Cardiac fibroblast (primary cell): ENCODE measurements at regions not wholly inside any gene's neighbourhood (a gene's known extent, or its start where the extent isn't known, plus 50 kb on each side); places are given as distances from the start of the nearest gene placed in this dataset.
A peak's percentile ranks its signal among the peaks of the same experiment; 100 is the strongest.

Experiments
- DNase-seq, 2 donors: peaks; one replicate each; pipeline versions ENCODE4 v3.0.0 to v3.0.0-alpha.2; 2010; ENCODE audit warnings: low read depth in 2 of 2
- H3K4me3 ChIP-seq, 2 donors: replicated peaks in 1 of 2; 1 replicate in 1 of 2; 2 replicates in 1 of 2; pipeline ENCODE4 v1.5.1; 2011; ENCODE audit warnings: low read depth in 2 of 2, low read length in 2 of 2, mild to moderate bottlenecking in 2 of 2, moderate library complexity in 1 of 2
- TF ChIP-seq, protein P1 (sequence below): IDR thresholded peaks from one replicate; pipeline ENCODE4 v1.5.1; 2011; ENCODE audit warnings: low read depth, mild to moderate bottlenecking, low read length, inconsistent platforms

DNA sequence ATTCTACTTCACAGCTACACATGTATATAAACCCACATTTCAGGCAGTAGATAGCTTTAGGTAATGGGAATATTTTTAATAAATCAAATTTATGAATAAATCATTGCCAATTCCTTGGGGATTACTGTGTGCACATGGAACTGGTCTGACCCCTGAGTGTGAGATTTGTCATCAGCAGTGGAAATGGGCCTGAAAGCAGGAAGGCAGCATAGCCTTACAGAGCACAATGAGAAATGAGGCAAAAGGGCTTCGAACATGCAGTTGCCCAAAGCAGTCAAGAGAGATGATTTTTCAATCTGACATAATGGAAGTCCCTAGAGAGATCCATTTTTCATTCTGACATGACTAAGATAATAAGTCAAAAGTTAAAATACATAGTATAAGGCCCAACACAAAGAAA lies 599.2 kb downstream of the TUSC7 start:
- DNase-seq: no peak
- TF ChIP-seq, protein P1, sequence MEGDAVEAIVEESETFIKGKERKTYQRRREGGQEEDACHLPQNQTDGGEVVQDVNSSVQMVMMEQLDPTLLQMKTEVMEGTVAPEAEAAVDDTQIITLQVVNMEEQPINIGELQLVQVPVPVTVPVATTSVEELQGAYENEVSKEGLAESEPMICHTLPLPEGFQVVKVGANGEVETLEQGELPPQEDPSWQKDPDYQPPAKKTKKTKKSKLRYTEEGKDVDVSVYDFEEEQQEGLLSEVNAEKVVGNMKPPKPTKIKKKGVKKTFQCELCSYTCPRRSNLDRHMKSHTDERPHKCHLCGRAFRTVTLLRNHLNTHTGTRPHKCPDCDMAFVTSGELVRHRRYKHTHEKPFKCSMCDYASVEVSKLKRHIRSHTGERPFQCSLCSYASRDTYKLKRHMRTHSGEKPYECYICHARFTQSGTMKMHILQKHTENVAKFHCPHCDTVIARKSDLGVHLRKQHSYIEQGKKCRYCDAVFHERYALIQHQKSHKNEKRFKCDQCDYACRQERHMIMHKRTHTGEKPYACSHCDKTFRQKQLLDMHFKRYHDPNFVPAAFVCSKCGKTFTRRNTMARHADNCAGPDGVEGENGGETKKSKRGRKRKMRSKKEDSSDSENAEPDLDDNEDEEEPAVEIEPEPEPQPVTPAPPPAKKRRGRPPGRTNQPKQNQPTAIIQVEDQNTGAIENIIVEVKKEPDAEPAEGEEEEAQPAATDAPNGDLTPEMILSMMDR: no peak
- H3K4me3 ChIP-seq: no peak overlapping the region

DNA sequence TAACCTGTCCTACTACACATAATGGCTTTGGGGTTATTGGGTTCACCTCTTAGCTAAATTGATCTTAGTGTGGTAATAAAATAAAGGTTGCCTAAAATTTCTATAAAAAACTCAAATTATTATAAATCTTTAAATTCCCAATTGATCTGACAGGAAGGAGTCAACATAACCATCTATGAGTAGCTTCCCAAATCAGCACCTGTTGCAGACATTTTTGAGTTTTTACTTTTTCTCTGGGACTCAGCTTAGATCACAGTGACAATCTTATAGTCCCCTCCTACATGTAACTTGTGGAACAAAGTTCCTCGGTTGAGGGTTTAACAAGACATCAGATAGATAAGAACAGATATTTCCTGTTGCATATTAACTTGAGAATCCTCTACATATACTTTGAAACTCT lies 601.0 kb downstream of the TUSC7 start:
- TF ChIP-seq, protein P1: no peak
- no peak overlapping the region for H3K4me3 ChIP-seq
- DNase-seq: no peak

DNA sequence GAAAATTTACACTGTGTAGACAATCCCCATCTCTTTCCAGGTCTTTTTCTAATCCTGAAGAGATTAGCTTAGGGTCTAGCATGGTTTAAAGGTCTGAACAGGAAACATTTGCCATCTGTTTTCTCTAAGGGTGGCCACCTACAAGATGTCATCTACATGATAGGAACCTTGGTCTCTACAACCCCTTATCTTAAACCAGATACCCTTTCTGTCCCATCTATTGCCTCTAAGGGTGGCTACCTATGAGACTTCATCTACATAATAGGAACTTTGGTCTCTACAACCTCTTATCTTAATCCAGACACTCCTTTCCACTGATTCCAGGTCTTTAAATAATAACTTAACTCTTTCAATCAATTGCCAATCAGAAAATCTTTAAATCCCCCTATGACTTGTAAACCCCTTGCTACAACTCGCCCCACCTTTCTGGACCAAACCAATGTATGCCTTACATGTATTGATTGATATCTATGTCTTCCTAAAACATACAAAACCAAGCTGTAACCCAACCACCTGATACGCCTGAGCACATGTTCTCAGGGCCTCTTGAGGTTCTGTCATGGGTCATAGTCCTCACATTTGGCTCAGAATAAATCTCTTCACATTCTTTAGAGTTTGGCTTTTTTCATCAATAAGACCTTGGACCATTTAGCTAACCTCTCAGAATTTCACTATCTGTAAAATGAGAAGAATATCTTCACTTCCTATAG lies 605.0 kb downstream of the TUSC7 start:
- TF ChIP-seq, protein P1: no peak
- no peak overlapping the region for H3K4me3 ChIP-seq
- no peak for DNase-seq

DNA sequence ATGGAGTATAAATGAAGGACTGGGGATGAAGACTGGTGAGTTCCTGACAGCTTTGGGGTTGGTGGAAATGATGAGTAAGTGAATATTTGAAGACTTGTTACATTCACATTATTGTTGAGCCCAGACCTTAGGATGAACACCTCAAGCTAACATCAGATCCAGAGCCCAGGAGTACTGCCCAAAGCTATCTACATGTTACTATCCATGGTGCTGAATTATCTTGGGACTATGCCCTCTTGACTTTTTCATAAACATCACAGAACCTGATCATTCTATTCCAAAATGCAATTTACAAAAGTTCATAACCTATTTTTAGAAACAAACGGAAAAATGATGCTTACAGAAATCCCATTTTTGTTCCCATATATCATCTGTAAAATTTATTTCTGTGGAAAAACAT lies 613.3 kb downstream of the TUSC7 start:
- DNase-seq: peak; percentile 2 to 9
- TF ChIP-seq, protein P1: no peak
- no peak overlapping the region for H3K4me3 ChIP-seq

DNA sequence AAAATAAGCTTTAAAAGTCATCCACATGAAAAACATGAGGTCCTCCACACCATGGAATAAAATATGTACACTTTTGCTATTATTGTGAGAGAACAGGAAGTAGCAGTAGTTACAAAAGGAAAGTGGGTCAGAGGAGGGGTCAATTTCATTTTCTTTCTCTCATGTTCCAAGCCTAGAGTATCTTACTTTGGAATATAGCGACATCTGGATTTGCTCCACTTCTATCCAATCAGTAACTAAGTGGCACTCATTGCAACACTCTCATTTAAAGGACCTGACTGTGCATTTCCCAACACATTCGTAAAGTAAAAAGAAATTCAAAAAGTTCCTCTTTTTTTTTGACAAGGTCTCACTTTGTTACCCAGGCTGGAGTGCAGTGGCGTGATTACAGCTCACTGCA lies 637.3 kb downstream of the TUSC7 start:
- H3K4me3 ChIP-seq: no peak overlapping the region
- DNase-seq: no peak
- TF ChIP-seq, protein P1: no peak

DNA sequence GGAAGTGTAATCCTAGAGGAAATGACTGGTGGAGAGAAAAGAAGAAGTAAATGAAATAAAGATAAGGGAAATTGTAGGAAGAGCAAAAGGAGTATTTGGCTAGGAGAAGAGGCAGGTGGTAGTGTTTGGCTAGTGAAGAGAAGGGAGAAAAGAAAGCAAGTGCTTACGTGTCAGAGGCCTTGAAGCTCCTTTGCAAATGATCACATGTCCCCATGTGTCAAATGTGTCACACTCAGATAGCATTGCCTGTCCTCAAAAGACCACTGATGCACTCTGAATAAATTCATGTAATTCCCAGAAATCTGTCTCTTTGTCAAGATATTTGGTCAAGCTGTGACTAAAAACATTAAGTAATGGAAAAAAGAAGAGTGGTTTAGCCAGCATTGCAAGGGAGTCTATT lies 639.3 kb downstream of the TUSC7 start:
- no peak overlapping the region for H3K4me3 ChIP-seq
- no peak for DNase-seq

DNA sequence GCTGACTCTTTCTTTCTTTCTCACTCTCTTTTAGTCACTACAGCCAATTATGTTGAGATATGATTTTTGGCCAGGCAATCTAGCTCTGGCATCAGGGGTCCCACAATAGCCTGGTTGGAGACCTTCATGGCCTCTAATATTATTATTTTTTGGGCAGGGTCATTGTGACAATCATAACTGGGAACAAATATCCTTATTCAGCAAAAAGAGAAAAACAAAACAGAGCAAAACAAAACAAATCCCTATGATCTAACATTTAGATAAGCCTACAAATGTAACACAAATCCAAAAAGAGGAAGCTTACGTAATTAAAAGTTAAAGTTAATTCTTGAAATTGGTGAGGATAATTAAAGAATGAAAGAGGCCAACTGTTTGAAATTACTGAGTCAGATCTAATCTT lies 640.0 kb downstream of the TUSC7 start:
- DNase-seq: no peak
- no peak overlapping the region for H3K4me3 ChIP-seq
- TF ChIP-seq, protein P1: no peak

More for the DNA sequence above, 639.3 kb downstream of the TUSC7 start:
- TF ChIP-seq, protein P1: no peak
